Astrocyte (in vitro differentiated cells and primary cell): ENCODE measurements at regions not wholly inside any gene's neighbourhood (a gene's known extent, or its start where the extent isn't known, plus 50 kb on each side); places are given as distances from the start of the nearest gene placed in this dataset.

Experiments used
- DNase-seq: peaks from one replicate; pipeline ENCODE4 v3.0.0-alpha.2; 2010; ENCODE audit warnings: low read depth
- FAIRE-seq: peaks from 2 replicates; lab custom pipeline; 2011; peaks lifted over from hg19 to GRCh38; lab: Jason Lieb, UNC
- H2AFZ ChIP-seq: 2 replicates; pipeline ENCODE4 v1.6.0; 2012; ENCODE audit warnings: low read depth, low read length, inconsistent platforms
- H3K27ac ChIP-seq: 2 replicates; pipeline ENCODE4 v1.5.1; 2011; ENCODE audit warnings: low read depth, low read length, inconsistent platforms
- H3K27me3 ChIP-seq: 2 replicates; pipeline ENCODE4 v1.6.0; 2011; ENCODE audit warnings: low read length, inconsistent platforms; ENCODE audit not compliant: insufficient read depth
- H3K36me3 ChIP-seq: 2 replicates; pipeline ENCODE4 v1.5.1; 2011; ENCODE audit warnings: low read length, inconsistent platforms; ENCODE audit not compliant: insufficient read depth
- H3K4me1 ChIP-seq: 2 replicates; pipeline ENCODE4 v1.5.1; 2011; ENCODE audit warnings: low read length, inconsistent platforms; ENCODE audit not compliant: insufficient read depth
- H3K4me2 ChIP-seq: 2 replicates; pipeline ENCODE4 v1.6.0; 2012; ENCODE audit warnings: low read length, inconsistent platforms
- H3K4me3 ChIP-seq: 2 replicates; pipeline ENCODE4 v1.5.1; 2011; ENCODE audit warnings: low read depth, mild to moderate bottlenecking, low read length, inconsistent platforms; ENCODE audit not compliant: insufficient read depth
- H3K79me2 ChIP-seq: 2 replicates; pipeline ENCODE4 v1.6.0; 2012; ENCODE audit warnings: mild to moderate bottlenecking, low read length, inconsistent platforms; ENCODE audit not compliant: insufficient read depth
- H3K9ac ChIP-seq: 2 replicates; pipeline ENCODE4 v1.6.0; 2012; ENCODE audit warnings: mild to moderate bottlenecking, low read length, inconsistent platforms
- H3K9me3 ChIP-seq: 2 replicates; pipeline ENCODE4 v1.5.1; 2012; ENCODE audit warnings: low read depth, mild to moderate bottlenecking, low read length, inconsistent platforms; ENCODE audit not compliant: insufficient read depth
- H4K20me1 ChIP-seq: 2 replicates; pipeline ENCODE4 v1.6.0; 2012; ENCODE audit warnings: low read length, inconsistent platforms; ENCODE audit not compliant: insufficient read depth
- H3K27ac Mint-ChIP-seq: one replicate; pipeline ENCODE4 v1.8.0; 2021; ENCODE audit warnings: mild to moderate bottlenecking, mixed read lengths; ENCODE audit not compliant: unreplicated experiment
- H3K27me3 Mint-ChIP-seq: one replicate; pipeline ENCODE4 v1.8.0; 2021; ENCODE audit warnings: low read depth, mixed read lengths; ENCODE audit not compliant: unreplicated experiment
- H3K36me3 Mint-ChIP-seq: one replicate; pipeline ENCODE4 v1.8.0; 2021; ENCODE audit warnings: low read depth, mixed read lengths; ENCODE audit not compliant: unreplicated experiment
- H3K4me1 Mint-ChIP-seq: one replicate; pipeline ENCODE4 v1.8.0; 2021; ENCODE audit warnings: low read depth, mixed read lengths; ENCODE audit not compliant: unreplicated experiment
- H3K4me3 Mint-ChIP-seq: one replicate; pipeline ENCODE4 v1.8.0; 2021; ENCODE audit warnings: mild to moderate bottlenecking, moderate library complexity, mixed read lengths; ENCODE audit not compliant: unreplicated experiment
- H3K9me3 Mint-ChIP-seq: one replicate; pipeline ENCODE4 v1.8.0; 2021; ENCODE audit warnings: mild to moderate bottlenecking, mixed read lengths; ENCODE audit not compliant: unreplicated experiment
- CTCF ChIP-seq: IDR thresholded peaks from 2 replicates; pipeline ENCODE4 v1.5.1; 2011; ENCODE audit warnings: low read depth, mild to moderate bottlenecking, inconsistent platforms, low read length, moderate library complexity; ENCODE audit not compliant: insufficient read depth
- EZH2 ChIP-seq: IDR thresholded peaks from 2 replicates; pipeline ENCODE4 v1.6.1; 2012; ENCODE audit warnings: mild to moderate bottlenecking, low read length, inconsistent platforms; ENCODE audit not compliant: insufficient read depth

GRCh38 chr10:90982406-90983008 is 61.6 kb upstream of the ANKRD1 start:
- Histone ChIP-seq H2AFZ (peak overlapping the region; percentile 16), H3K36me3 (no peaks in the 10 kb centered on the region), H3K27ac (no peak overlapping the region), H4K20me1 (no peaks in the 10 kb centered on the region), H3K9me3 (no peaks in the 10 kb centered on the region), H3K4me2 (no peak overlapping the region), H3K27me3 (no peaks in the 10 kb centered on the region), H3K9ac (no peak overlapping the region), H3K4me3 (no peak overlapping the region), H3K4me1 (no peaks in the 10 kb centered on the region), H3K79me2 (no peaks in the 10 kb centered on the region)
- TF ChIP-seq CTCF: no peak
- TF ChIP-seq EZH2: no peak
- Mint-ChIP-seq H3K4me1 (no peaks in the 10 kb centered on the region), H3K27ac (no peak overlapping the region), H3K4me3 (no peak overlapping the region), H3K36me3 (no peaks in the 10 kb centered on the region), H3K9me3 (peaks cover 1% of the 10 kb centered on the region), H3K27me3 (peaks cover 13% of the 10 kb centered on the region)
- no peak for DNase-seq
- FAIRE-seq: no peak

- H3K36me3 ChIP-seq: no peaks in the 10 kb centered on the region
- H3K27me3 Mint-ChIP-seq: peaks cover 13% of the 10 kb centered on the region
- H3K27me3 ChIP-seq: no peaks in the 10 kb centered on the region
- no peak overlapping the region for H3K27ac Mint-ChIP-seq
- TF ChIP-seq CTCF: no peak
- no peak for TF ChIP-seq EZH2
- H4K20me1 ChIP-seq: no peaks in the 10 kb centered on the region
- H3K79me2 ChIP-seq: no peaks in the 10 kb centered on the region
- peaks cover 2% of the 10 kb centered on the region for H3K9me3 Mint-ChIP-seq
- no peaks in the 10 kb centered on the region for H3K9me3 ChIP-seq
- H3K4me2 ChIP-seq: no peak overlapping the region
- no peak overlapping the region for H2AFZ ChIP-seq
- no peaks in the 10 kb centered on the region for H3K36me3 Mint-ChIP-seq
- DNase-seq (no peak), FAIRE-seq (no peak)
- no peak overlapping the region for H3K4me3 ChIP-seq
- no peaks in the 10 kb centered on the region for H3K4me1 Mint-ChIP-seq
- no peak overlapping the region for H3K4me3 Mint-ChIP-seq
- no peaks in the 10 kb centered on the region for H3K4me1 ChIP-seq
- H3K27ac ChIP-seq: no peak overlapping the region
- H3K9ac ChIP-seq: no peak overlapping the region
Measured at GRCh38 chr10:90983914-90984549, 63.1 kb upstream of the ANKRD1 start.

- no peak overlapping the region for H3K27ac ChIP-seq
- DNase-seq (no peak), FAIRE-seq (no peak)
- H3K9me3 ChIP-seq: no peaks in the 10 kb centered on the region
- TF ChIP-seq CTCF (no peak), EZH2 (no peak)
- no peak overlapping the region for H3K9ac ChIP-seq
- no peak overlapping the region for H3K4me3 Mint-ChIP-seq
- H3K4me2 ChIP-seq: no peak overlapping the region
- H3K4me1 ChIP-seq: no peaks in the 10 kb centered on the region
- no peak overlapping the region for H2AFZ ChIP-seq
- no peaks in the 10 kb centered on the region for H3K4me1 Mint-ChIP-seq
- H4K20me1 ChIP-seq: no peaks in the 10 kb centered on the region
- no peaks in the 10 kb centered on the region for H3K27me3 ChIP-seq
- H3K27ac Mint-ChIP-seq: no peak overlapping the region
- no peaks in the 10 kb centered on the region for H3K79me2 ChIP-seq
- H3K36me3 ChIP-seq: no peaks in the 10 kb centered on the region
- peaks cover 2% of the 10 kb centered on the region for H3K9me3 Mint-ChIP-seq
- peaks cover 13% of the 10 kb centered on the region for H3K27me3 Mint-ChIP-seq
- no peaks in the 10 kb centered on the region for H3K36me3 Mint-ChIP-seq
- no peak overlapping the region for H3K4me3 ChIP-seq
Measured at GRCh38 chr10:90984898-90985297, 64.0 kb upstream of the ANKRD1 start.
